ENCODE measurements at regions not wholly inside any gene's neighbourhood (a gene's known extent, or its start where the extent isn't known, plus 50 kb on each side); places are given as distances from the start of the nearest gene placed in this dataset.

DNA sequence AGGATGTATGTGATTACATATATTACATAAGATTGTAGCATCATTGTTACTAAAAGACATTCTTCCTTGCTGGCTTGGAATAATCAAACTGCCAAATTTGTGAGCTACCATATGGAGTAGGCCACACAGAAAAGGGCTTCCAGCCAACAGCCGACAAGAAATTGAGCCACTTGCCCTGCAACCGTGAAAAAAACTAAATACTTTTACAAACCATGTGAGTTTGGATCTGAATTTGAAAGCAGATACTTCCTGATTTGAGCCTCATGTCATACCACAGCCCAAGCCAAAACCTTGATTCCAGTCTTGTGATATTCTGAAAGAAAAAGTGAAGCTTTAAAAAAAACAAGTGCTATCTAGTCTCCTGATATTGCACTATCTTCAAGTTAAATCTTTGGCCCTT, 55.6 kb upstream of the PRMT6 start:
- H3K4me1 ChIP-seq (replicated peaks), result no peaks in the 10 kb centered on the region
- no peaks in the 10 kb centered on the region for H3K27me3 ChIP-seq (replicated peaks; ENCODE audit: insufficient read depth)
- intact Hi-C loops (cut with DNase I), result no loop called here
- no peak overlapping the region for H3K27ac ChIP-seq
- no peak overlapping the region for H3K4me3 ChIP-seq
- WGBS, result 22% methylated on average over 2 of the region's 2 CpGs
- no peaks in the 10 kb centered on the region for H3K9me3 ChIP-seq
- no peak for DNase-seq (ENCODE audit: low spot score)
- no peaks in the 10 kb centered on the region for H3K36me3 ChIP-seq
- TF ChIP-seq POLR2AphosphoS5 (IDR thresholded peaks at IDR 0.05) (no peak), POLR2A (IDR thresholded peaks at IDR 0.05) (no peak)
- TF ChIP-seq, protein P1, sequence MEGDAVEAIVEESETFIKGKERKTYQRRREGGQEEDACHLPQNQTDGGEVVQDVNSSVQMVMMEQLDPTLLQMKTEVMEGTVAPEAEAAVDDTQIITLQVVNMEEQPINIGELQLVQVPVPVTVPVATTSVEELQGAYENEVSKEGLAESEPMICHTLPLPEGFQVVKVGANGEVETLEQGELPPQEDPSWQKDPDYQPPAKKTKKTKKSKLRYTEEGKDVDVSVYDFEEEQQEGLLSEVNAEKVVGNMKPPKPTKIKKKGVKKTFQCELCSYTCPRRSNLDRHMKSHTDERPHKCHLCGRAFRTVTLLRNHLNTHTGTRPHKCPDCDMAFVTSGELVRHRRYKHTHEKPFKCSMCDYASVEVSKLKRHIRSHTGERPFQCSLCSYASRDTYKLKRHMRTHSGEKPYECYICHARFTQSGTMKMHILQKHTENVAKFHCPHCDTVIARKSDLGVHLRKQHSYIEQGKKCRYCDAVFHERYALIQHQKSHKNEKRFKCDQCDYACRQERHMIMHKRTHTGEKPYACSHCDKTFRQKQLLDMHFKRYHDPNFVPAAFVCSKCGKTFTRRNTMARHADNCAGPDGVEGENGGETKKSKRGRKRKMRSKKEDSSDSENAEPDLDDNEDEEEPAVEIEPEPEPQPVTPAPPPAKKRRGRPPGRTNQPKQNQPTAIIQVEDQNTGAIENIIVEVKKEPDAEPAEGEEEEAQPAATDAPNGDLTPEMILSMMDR (IDR thresholded peaks at IDR 0.05), result no peak

DNA sequence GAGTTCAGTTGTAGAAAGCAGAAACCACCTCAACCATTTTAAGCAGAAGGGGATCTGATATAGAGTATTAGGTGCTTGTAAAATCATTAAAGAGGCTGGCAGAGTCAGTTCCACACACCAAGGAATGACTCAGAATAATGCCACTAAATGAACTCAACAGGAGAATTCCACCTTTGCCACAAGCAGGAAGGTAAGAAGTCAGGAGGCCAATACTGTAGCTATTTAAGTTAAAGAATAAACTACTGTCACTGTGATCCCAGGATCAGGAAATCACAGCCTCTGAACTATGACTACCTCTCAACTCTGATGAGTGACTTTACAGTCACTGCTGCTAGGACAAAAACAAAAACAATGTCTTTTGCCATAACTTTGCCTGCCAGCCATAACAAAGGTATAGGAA, 52.5 kb upstream of the PRMT6 start:
- no peaks in the 10 kb centered on the region for H3K36me3 ChIP-seq
- no peak overlapping the region for H3K4me3 ChIP-seq
- intact Hi-C loops (cut with DNase I), result no loop called here
- H3K4me1 ChIP-seq (replicated peaks), result no peaks in the 10 kb centered on the region
- H3K9me3 ChIP-seq, result no peaks in the 10 kb centered on the region
- no peak for TF ChIP-seq POLR2AphosphoS5 (IDR thresholded peaks at IDR 0.05)
- TF ChIP-seq, protein P1 (IDR thresholded peaks at IDR 0.05), result no peak
- no peak for TF ChIP-seq POLR2A (IDR thresholded peaks at IDR 0.05)
- no peak overlapping the region for H3K27ac ChIP-seq
- H3K27me3 ChIP-seq (replicated peaks; ENCODE audit: insufficient read depth), result no peaks in the 10 kb centered on the region
- DNase-seq (ENCODE audit: low spot score), result no peak

DNA sequence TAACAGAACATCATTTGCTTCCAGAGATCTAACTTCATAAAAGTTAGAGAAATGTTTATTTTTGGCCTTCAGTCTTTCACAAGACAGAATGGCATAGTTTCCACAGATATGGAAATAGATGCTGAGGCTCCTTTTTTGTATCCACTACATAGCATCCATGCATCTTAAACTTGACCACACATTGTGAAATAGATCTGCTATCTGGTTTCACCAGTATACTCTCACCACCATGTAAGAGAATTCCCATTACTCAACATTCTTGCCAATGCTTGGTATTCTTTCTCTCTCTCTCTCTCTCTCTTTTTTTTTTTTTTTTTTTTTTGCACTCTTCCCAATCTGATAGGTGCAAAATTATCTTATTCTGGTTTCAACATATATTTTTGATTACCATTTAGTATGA, 52.1 kb upstream of the PRMT6 start:
- Histone ChIP-seq H3K4me3 (no peak overlapping the region), H3K27ac (no peak overlapping the region), H3K27me3 (replicated peaks; ENCODE audit: insufficient read depth) (no peaks in the 10 kb centered on the region), H3K9me3 (no peaks in the 10 kb centered on the region), H3K4me1 (replicated peaks) (no peaks in the 10 kb centered on the region), H3K36me3 (no peaks in the 10 kb centered on the region)
- intact Hi-C loops (cut with DNase I), result no loop called here
- no peak for DNase-seq (ENCODE audit: low spot score)
- TF ChIP-seq POLR2AphosphoS5 (IDR thresholded peaks at IDR 0.05) (no peak), POLR2A (IDR thresholded peaks at IDR 0.05) (no peak)
- TF ChIP-seq, protein P1 (IDR thresholded peaks at IDR 0.05), result no peak

Small RNA genes lying in the stretch of these regions (small RNA-seq; reads per million reads assigned to genes)
- gene AL596327.1 (0 reads per million in 2 donors), gene SEPT2P1 (0.10 to 0.19 reads per million in 2 donors)
